RCC 7860 (cell line): ENCODE measurements at regions not wholly inside any gene's neighbourhood (a gene's known extent, or its start where the extent isn't known, plus 50 kb on each side); places are given as distances from the start of the nearest gene placed in this dataset.
"Not testable (repeated sequence)": the region's sequence is repeated elsewhere in the genome, so short reads cannot be mapped to it uniquely, and the experiment has no call there.

Experiments
- DNase-seq: peaks from one replicate; pipeline ENCODE4 v3.0.0-alpha.2; 2015; ENCODE audit warnings: low spot score
- FAIRE-seq: peaks from 2 replicates; lab custom pipeline; 2012; peaks lifted over from hg19 to GRCh38; lab: Jason Lieb, UNC

DNA sequence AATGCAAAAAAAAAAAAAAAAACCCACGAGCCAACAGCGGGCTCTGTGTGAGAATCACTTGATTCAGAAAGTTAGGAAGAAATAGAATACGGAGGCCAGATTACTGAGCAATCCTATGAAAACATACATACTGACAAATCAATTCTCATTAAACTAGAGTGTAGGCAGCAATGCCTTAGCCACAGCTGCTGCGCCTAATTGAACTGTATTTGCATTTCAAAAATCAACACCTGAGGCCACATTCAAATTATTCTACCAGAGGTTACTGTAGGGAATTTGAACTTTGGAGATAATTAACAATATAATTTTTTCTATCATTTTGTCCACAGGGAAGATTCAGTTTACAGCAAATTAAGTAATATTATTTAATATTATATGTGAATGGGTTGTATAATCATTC lies 138.4 kb upstream of the PLD5 start:
- DNase-seq (no peak), FAIRE-seq (no peak)

DNA sequence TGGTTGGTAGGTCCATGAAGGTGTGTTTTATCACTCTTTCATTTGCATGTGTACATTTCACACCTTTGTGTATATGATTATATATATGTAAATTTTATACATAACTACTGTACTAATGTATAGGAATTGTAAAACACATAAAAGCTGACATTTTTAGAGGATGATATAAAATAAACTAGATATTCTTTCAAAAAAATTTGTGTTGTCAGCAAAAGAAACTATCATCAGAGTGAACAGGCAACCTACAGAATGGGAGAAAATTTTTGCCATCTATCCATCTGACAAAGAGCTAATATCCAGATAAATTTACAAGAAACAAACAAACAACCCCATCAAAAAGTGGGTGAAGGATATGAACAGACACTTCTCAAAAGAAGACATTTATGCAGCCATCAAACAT lies 129.3 kb upstream of the PLD5 start:
- not testable (repeated sequence) for FAIRE-seq

DNA sequence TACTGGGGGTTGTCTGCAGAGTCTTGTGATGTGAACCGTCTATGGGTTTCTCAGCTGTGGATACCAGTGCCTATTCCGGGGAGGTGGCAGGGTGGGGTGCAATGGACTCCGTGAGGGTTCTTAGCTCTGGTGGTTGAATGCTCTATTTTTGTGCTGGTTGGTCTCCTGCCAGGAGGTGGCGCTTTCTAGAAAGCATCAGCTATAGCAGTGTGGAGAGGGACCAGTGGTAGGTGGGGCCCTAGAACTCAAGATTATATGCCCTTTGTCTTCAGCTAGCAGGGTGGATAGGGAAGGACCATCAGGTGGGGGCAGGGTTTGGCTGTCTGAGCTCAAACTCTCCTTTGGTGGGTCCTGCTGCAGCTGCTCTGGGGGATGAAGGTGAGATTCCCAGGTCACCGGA lies 127.3 kb upstream of the PLD5 start:
- no peak for DNase-seq
- FAIRE-seq: no peak

More for the DNA sequence above, 129.3 kb upstream of the PLD5 start:
- DNase-seq: not testable (repeated sequence)

DNA sequence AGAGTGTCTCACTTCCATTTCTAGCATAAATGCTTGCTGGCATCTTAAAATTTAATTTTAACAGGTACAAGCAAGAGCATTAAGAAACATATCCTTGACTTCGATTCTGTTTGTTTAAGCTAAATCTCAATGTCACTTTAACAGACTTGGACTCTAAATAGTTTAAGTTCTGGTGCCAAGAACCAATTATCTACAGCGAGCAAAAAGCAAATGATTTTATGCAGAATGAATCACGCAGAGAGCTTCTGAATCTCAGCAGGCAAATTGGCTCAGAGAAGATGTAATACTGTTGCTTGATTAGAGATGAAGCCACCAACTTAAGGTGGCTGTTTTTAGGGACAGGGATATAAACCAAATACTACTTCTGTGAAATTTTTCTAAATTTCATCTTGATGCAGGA lies 117.0 kb upstream of the PLD5 start:
- DNase-seq (no peak), FAIRE-seq (no peak)

DNA sequence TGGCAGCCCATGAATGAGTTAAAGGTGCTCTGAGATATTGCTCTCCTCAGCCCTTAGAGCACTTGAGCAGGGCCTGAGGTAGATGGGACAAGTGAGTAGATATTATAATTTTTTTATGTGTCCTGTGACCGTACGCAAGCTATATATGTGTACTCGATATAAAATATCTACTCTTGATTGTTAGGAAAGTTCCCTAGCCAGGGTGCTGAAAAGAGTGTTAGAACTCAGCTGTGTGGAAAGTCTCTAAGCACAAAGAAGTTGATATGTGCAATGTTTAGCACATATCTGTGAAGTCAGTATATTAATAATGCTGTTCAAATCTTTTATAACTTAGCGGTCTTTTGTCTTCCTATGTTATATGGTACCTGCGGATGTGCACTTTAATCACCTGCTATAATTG lies 114.6 kb upstream of the PLD5 start:
- FAIRE-seq (no peak), DNase-seq (no peak)

DNA sequence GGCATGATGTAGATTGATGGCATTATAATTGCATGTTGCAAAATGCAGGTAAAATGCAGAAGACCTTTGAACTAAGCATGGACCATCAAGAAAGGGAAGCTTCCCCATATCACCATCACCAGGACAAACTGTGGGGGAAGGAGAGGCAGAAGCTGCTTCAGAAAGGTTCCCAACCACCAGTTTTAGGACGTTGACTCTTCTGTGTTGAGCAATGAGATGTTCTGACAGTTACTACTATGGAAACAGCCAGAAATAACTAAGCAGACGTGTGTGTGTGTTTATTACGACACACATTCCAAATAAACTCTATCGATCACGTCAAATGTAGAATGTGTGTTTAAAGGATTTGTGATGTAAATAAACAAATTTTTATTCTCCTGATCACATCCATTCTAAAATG lies 110.2 kb upstream of the PLD5 start:
- FAIRE-seq (no peak), DNase-seq (no peak)

DNA sequence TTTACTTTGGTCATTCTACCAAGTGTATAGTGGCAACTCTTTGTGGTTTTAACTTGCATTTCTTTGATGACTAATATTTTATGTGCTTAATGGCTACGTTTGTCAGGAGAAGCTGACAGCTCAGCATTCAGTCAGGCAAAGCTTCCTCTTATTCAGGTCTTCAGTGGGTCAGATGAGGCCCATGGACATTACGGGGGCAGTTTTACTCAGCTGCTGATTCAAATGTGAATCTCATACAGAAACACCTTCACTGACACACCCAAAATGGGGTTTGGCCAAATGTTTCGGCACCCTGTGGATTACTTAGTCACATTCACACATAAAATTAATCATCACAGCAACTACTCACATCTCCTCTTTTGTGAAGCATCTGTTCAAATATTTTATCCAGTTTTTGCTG lies 104.9 kb upstream of the PLD5 start:
- FAIRE-seq: peak; percentile 23
- peak; percentile 80 for DNase-seq

DNA sequence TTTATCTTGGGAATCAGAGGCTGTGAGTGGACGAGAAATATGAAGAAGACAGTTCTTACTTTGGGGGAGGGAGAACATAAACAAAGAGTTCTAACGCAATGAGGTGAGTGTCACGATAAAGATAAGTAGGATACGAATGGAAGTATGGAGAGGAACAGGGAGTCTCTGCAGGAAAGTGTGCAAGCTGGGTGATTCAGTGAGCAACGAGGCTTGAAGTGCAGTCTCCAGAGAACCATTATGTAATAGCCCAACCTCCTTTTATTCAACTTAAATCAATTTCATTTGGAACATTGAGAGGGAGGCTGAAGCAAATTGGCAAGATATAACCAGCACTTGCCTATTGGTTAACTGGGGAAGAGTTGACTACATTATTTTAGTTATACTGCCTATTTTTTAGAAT lies 99.3 kb upstream of the PLD5 start:
- DNase-seq (no peak), FAIRE-seq (no peak)

DNA sequence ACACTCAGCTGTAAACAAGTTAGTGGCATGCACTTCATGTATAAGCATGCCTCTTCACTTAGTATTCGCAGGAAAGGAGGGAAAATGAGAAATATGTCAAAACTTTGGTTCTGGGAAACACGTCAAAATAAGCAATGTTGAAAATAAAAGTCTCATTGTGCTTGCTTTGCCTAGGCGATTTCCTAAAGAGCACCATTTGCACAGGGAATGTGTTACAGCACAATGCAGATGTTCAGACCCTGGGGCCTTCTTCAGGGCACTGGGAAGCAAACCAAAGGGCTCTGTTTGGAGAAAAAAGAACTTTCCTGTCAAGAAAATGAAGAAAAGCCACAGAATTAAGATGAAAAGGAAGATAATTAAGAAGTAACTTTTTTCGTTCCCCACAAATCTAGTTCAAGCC lies 98.6 kb upstream of the PLD5 start:
- FAIRE-seq: no peak
- DNase-seq: no peak

DNA sequence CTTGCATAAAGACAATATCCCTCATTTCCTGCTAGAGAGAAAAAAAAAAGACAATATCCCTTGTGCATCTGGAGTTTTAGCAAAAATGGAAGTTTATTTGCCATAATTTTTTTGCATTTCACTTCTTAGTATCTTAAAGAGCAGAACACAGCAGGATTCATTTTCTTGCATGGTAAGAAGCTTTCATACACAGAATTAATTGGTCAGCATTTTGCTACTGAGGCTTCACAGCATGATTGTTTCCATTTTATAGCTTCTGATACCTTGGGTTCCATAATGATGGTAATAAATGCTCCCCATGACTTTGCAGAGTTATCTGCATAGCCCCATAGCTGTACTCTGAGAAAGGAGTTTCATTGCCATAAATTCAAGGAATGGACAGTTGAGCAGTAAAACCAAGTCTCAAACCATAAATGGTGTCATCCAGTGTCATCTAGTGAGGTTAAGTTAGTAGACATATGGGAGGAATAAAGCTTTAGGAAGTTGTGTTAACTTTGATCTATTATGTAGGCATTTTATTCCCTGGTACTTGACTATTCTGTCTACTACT lies 88.8 kb upstream of the PLD5 start:
- DNase-seq (no peak), FAIRE-seq (no peak)

DNA sequence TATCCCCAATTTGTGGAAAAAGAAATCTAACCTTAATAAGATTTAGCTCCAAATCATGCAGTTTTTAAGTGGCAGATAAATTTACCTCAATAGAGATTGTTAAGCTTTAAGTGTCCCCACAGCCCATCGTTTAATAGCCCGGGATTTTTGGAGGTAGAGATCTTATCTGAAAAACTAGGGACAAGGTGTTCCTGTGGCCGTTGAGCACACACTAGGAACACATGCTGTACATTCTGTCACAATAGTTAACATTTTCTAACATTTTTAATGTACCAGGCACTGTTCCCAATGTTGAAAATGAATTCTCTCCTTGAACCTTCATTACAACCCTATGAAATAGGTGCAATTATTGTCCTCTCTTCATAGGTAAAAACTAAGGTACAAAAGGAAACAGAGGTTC lies 85.7 kb upstream of the PLD5 start:
- FAIRE-seq (no peak), DNase-seq (no peak)

DNA sequence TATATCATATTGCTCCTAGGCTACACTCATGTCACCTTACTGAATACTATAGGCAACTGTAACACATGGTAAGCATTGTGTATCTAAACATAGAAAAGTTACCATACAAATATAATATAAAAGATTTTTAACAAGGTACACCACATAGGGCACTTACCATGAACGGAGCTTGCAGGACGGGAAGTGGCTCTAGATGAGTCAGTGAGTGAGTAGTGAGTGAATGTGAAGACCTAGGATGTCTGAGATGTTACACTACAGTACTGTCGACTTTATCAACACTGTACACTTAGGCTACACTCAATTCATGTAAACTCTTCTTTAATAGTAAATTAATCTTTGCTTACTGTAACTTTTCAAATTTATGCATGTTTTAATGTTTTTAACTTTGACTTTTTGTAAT lies 81.0 kb upstream of the PLD5 start:
- peak; percentile 59 for FAIRE-seq
- DNase-seq: peak; percentile 43

DNA sequence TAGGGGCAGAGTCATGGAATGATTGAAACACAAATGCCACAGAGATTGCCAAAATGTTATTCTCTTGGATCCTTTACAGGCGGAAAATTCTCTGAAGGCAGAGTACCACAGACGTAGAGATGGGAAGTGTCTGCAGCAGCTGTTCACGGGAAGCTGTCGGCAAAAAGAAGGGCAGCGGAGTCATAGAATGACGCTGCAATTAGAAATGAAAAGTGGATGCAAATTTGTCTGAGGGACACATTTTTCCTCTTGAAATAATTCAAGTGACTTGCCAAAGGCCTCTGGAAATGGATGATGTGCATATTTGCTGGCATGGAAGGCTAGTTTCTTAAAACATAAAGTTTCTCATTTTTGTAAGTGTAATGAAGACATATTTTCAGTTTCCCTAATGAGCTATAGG lies 77.5 kb upstream of the PLD5 start:
- FAIRE-seq (no peak), DNase-seq (no peak)

DNA sequence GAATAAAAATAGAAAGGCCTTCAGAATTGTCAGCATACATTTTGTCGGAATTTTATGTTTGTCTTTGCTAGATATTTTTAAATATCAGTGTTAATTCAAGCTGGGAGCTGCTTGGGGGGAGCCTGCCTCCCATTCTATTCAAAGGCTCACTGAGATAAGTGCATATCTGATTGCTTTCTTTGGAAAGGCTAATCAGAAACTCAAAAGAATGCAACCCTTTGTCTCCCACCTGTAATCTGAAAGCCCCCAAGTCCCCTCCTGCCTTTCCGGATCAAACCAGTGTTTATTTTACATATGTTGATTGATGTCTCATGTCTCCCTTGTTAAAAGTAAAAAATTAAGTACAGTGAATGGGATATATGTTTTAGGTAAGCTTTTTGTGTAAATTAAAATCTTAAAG lies 69.3 kb upstream of the PLD5 start:
- not testable (repeated sequence) for DNase-seq, FAIRE-seq

DNA sequence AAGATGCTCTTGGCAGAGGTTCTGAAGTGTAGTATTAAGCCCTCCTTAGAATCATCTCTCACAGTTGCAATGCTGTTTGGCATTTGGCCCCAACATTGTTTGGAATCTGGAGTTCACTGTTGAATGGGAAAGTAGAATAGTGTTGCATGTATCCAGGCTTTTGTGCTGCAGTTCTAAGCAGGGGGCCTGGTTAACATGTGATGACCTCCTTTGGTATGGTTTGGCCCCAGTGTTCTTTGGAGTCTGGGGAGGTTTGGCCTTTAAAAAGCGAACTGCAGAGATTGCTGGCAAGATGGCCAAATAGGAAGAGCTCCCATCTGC lies 61.8 kb upstream of the PLD5 start:
- FAIRE-seq (no peak), DNase-seq (no peak)

DNA sequence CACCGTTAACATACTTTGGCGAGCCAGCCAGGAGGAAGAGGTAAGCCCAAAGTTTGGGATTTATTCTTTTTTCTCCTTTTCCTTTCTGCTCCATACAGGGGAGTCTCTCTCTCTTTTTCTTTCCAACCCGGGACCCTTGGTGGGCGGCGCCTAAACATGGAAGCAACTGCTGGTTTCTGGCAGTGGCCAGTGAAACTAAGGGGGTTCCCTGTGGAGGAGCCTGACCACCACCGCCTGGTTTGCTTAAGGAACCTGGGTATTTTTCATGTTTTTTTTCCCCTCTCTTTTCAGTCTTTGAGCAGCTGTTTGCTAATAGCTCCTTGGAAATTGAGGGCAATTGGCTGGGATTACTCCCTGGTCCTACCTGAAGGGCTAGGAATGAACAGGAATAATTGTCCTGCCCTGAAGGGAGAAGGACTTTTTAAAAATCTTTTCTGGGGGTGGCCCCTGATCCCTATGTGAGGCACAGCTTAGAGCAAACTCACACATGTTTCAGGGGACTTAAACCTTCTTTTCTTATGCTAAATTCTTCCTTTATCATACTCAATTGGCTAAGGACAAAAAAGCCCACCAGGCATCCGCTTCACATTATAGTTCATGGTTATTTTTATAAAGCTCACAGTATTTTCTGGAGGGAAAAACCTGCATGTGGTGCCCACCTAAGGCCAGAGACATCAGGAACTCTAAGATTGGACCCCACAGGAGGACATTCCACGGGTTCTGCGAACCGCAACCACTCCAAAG lies 61.3 kb upstream of the PLD5 start:
- FAIRE-seq (no peak), DNase-seq (no peak)

DNA sequence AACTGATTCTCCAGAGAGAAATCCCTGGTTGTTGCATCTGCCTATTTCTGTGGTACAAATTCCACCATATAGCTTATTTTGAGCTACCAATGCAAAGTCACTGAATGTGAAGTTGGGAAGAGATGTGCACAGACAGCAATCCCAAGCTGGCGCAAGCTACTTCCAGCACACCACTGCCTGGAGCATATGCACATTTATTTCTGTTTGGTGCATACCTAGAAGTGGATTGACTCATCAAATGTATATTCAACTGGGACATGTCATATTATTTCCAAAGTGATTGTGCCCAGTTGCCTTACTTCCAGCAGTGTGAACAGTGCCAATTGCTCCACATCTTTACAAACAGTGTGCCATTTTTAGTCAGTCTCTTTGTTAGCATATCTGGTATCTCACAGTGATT lies 58.2 kb upstream of the PLD5 start:
- FAIRE-seq: no peak

DNA sequence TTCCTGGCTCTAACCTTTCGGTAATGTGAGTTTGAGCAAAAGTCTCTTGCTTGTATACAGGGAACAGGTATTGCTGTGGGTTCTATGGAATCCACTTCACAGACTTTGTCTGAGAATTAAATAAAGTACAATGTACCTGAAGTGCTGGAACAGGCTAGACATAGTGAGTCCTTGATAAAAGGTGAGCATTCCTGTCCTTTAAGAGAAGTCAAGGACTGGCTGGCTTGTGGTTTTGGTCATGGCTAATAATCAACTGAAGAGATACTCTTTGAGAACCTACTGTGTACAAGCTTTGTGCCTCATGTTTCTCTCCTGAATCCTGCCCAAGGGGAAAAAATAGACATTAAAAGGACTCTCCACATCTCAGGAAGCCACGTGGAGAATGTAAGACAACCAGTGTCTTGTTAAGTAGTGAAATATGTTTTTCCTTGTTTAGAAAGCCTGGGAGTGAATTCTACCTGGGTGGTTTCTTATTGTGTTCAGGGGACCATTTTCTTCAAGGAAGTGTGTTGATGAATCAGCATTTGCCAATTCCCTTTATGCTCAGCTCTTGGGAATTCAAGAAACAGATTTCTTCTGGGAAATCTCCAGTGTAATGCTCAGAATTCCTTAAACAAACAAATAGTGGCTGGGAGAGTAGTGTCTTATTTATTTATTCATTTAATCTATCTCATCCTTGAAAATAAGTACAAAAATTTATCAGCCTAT lies 55.2 kb upstream of the PLD5 start:
- peak; percentile 30 for FAIRE-seq
- peak; percentile 39 for DNase-seq

More for the DNA sequence above, 58.2 kb upstream of the PLD5 start:
- DNase-seq: no peak
